B cell (primary cell): ENCODE measurements at regions not wholly inside any gene's neighbourhood (a gene's known extent, or its start where the extent isn't known, plus 50 kb on each side); places are given as distances from the start of the nearest gene placed in this dataset.

Source experiments
- ATAC-seq: fragments of 200-7000 bp; cut with Tn5 transposase; one replicate; pipeline ENCODE4 v1.10.0; 2021; ENCODE audit warnings: low read depth, mild to moderate bottlenecking, moderate number of reproducible peaks, moderate library complexity
- CTCF ChIA-PET: fragments of 350-600 bp; sonication (Branson Sonifier 250); formaldehyde crosslinking; loops from one replicate; lab custom pipeline; 2021; ENCODE audit warnings: antibody characterized with exemption, inconsistent platforms; lab: Charles Lee
- POLR2A ChIA-PET: fragments of 350-600 bp; sonication (Branson Sonifier 250); formaldehyde crosslinking; loops from one replicate; lab custom pipeline; 2021; ENCODE audit warnings: antibody characterized with exemption; lab: Charles Lee
- DNase-seq: peaks from one replicate; pipeline ENCODE4 v3.0.0; 2013
- H2AFZ ChIP-seq: 2 replicates; pipeline ENCODE4 v1.6.1; 2012; ENCODE audit warnings: mild to moderate bottlenecking, low read depth, low read length; ENCODE audit not compliant: insufficient read depth, poor library complexity, severe bottlenecking
- H3K27ac ChIP-seq, 2 donors: 1 replicate in 1 of 2; 2 replicates in 1 of 2; pipeline ENCODE4 v1.5.1; 2012 to 2013; ENCODE audit warnings: low read length in 2 of 2, mild to moderate bottlenecking in 2 of 2, moderate library complexity in 1 of 2
- H3K27me3 ChIP-seq, 4 experiments: fragments of 200-600 bp in 1 of 4; sonication (generic) in 1 of 4; replicated peaks in 1 of 4; 1 replicate in 2 of 4; 2 replicates in 2 of 4; pipeline versions ENCODE4 v1.6.1 to v1.7.0; 2013 to 2016; ENCODE audit warnings: low read length in 3 of 4, mild to moderate bottlenecking in 2 of 4, mixed read lengths in 1 of 4, moderate library complexity in 1 of 4; ENCODE audit not compliant: insufficient read depth in 4 of 4, control insufficient read depth in 3 of 4; ENCODE audit errors: control extremely low read depth in 1 of 4
- H3K36me3 ChIP-seq, 2 experiments: replicated peaks in 1 of 2; 1 replicate in 1 of 2; 2 replicates in 1 of 2; pipeline versions ENCODE4 v1.6.1 to v1.7.1; 2013; ENCODE audit warnings: low read length in 1 of 2; ENCODE audit not compliant: insufficient read depth in 2 of 2, control insufficient read depth in 1 of 2; ENCODE audit errors: control extremely low read depth in 1 of 2, extremely low read depth in 1 of 2
- H3K4me1 ChIP-seq, 2 donors: fragments of 200-600 bp in 1 of 2; sonication (generic) in 1 of 2; 1 replicate in 1 of 2; 2 replicates in 1 of 2; pipeline versions ENCODE4 v1.5.1 to v1.6.1; 2013 to 2017; ENCODE audit warnings: low read length in 2 of 2; ENCODE audit not compliant: control insufficient read depth in 2 of 2, insufficient read depth in 2 of 2
- H3K4me2 ChIP-seq: replicated peaks from 2 replicates; pipeline ENCODE3; 2012; ENCODE audit warnings: mild to moderate bottlenecking, low read depth, low read length; ENCODE audit not compliant: poor library complexity, severe bottlenecking
- H3K4me3 ChIP-seq, 5 experiments: fragments of 200-600 bp in 1 of 5; sonication (generic) in 1 of 5; 1 replicate in 3 of 5; 2 replicates in 2 of 5; pipeline versions ENCODE4 v1.5.1 to v1.7.0; 2011 to 2016; ENCODE audit warnings: low read length in 4 of 5, mild to moderate bottlenecking in 4 of 5, low read depth in 2 of 5, control low read depth in 1 of 5, moderate library complexity in 1 of 5; ENCODE audit not compliant: insufficient read depth in 1 of 5; ENCODE audit errors: control extremely low read depth in 1 of 5, extremely low read depth in 1 of 5
- H3K79me2 ChIP-seq: fragments of 200-600 bp; sonication (generic); one replicate; pipeline ENCODE4 v1.6.0; 2016; ENCODE audit warnings: low read length; ENCODE audit not compliant: control insufficient read depth, insufficient read depth
- H3K9ac ChIP-seq: fragments of 200-600 bp; sonication (generic); 2 replicates; pipeline ENCODE4 v1.6.1; 2017; ENCODE audit warnings: mild to moderate bottlenecking, low read length, moderate library complexity
- H3K9me3 ChIP-seq, 3 donors: one replicate each; pipeline versions ENCODE4 v1.6.1 to v1.7.1; 2013; ENCODE audit warnings: low read length in 2 of 3; ENCODE audit not compliant: control insufficient read depth in 2 of 3, insufficient read depth in 1 of 3; ENCODE audit errors: control extremely low read depth in 1 of 3
- H4K20me1 ChIP-seq: 2 replicates; pipeline ENCODE4 v1.6.0; 2012; ENCODE audit warnings: mild to moderate bottlenecking, low read length; ENCODE audit not compliant: insufficient read depth, control insufficient read depth, poor library complexity, severe bottlenecking
- H3K27ac Mint-ChIP-seq: one replicate; pipeline ENCODE4 v1.8.0; 2021; ENCODE audit warnings: mixed read lengths
- H3K27me3 Mint-ChIP-seq: one replicate; pipeline ENCODE4 v1.8.0; 2021; ENCODE audit warnings: mixed read lengths
- H3K4me1 Mint-ChIP-seq: one replicate; pipeline ENCODE4 v1.8.0; 2021; ENCODE audit warnings: mixed read lengths
- H3K4me3 Mint-ChIP-seq: one replicate; pipeline ENCODE4 v1.8.0; 2021; ENCODE audit warnings: mixed read lengths
- H3K9me3 Mint-ChIP-seq: one replicate; pipeline ENCODE4 v1.8.0; 2022; ENCODE audit warnings: mixed read lengths; ENCODE audit not compliant: insufficient read depth
- EZH2 ChIP-seq: IDR thresholded peaks from 2 replicates; pipeline ENCODE4 v1.6.1; 2012; ENCODE audit warnings: borderline replicate concordance, low read depth, mild to moderate bottlenecking, moderate library complexity, low read length; ENCODE audit not compliant: insufficient read depth, poor library complexity, severe bottlenecking
- WGBS: methylation state at CpG from one replicate; pipeline ENCODE4 v1.1.5; 2013; ENCODE audit warnings: missing lambda C conversion rate; ENCODE audit not compliant: insufficient coverage; 5-methylcytosine and 5-hydroxymethylcytosine counted together
- intact Hi-C: fragments of 100-400 bp; cut with micrococcal nuclease; formaldehyde crosslinking; loops from one replicate; pipeline ENCODE4 v1.10.0; 2022
- TF ChIP-seq, protein P1 (sequence below): fragments of 200-600 bp; IDR thresholded peaks from one replicate; pipeline ENCODE4 v1.8.0; 2022; ENCODE audit warnings: antibody characterized with exemption, mild to moderate bottlenecking

GRCh38 chr7:53684693-53685092, 649.3 kb downstream of the POM121L12 start:
- Histone ChIP-seq H3K4me1 (no peaks in the 10 kb centered on the region), H4K20me1 (no peaks in the 10 kb centered on the region), H3K27ac (no peak overlapping the region), H2AFZ (no peak overlapping the region), H3K9ac (no peak overlapping the region), H3K9me3 (no peaks in the 10 kb centered on the region), H3K27me3 (no peaks in the 10 kb centered on the region), H3K79me2 (no peaks in the 10 kb centered on the region), H3K36me3 (no peaks in the 10 kb centered on the region), H3K4me2 (no peak overlapping the region), H3K4me3 (no peak overlapping the region)
- ChIA-PET POLR2A (no interaction called here), CTCF (no interaction called here)
- no peaks in the 10 kb centered on the region for H3K4me1 Mint-ChIP-seq
- H3K27ac Mint-ChIP-seq = no peak overlapping the region
- intact Hi-C loops = no loop called here
- ATAC-seq (no peak), DNase-seq (no peak)
- H3K4me3 Mint-ChIP-seq = no peak overlapping the region
- WGBS = no CpG with 5 or more reads among the region's 3 CpGs
- H3K9me3 Mint-ChIP-seq = peaks cover 5% of the 10 kb centered on the region
- no peak for TF ChIP-seq EZH2
- TF ChIP-seq, protein P1, sequence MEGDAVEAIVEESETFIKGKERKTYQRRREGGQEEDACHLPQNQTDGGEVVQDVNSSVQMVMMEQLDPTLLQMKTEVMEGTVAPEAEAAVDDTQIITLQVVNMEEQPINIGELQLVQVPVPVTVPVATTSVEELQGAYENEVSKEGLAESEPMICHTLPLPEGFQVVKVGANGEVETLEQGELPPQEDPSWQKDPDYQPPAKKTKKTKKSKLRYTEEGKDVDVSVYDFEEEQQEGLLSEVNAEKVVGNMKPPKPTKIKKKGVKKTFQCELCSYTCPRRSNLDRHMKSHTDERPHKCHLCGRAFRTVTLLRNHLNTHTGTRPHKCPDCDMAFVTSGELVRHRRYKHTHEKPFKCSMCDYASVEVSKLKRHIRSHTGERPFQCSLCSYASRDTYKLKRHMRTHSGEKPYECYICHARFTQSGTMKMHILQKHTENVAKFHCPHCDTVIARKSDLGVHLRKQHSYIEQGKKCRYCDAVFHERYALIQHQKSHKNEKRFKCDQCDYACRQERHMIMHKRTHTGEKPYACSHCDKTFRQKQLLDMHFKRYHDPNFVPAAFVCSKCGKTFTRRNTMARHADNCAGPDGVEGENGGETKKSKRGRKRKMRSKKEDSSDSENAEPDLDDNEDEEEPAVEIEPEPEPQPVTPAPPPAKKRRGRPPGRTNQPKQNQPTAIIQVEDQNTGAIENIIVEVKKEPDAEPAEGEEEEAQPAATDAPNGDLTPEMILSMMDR = no peak
- no peaks in the 10 kb centered on the region for H3K27me3 Mint-ChIP-seq

- ChIA-PET CTCF (no interaction called here), POLR2A (no interaction called here)
- Histone ChIP-seq H3K4me2 (no peak overlapping the region), H3K27me3 (no peaks in the 10 kb centered on the region), H3K9ac (no peak overlapping the region), H3K27ac (no peak overlapping the region), H3K79me2 (no peaks in the 10 kb centered on the region), H3K9me3 (peaks cover 0 to 4% (median 0%) of the 10 kb centered on the region in 3 donors), H3K4me1 (no peaks in the 10 kb centered on the region), H3K4me3 (no peak overlapping the region), H4K20me1 (no peaks in the 10 kb centered on the region), H3K36me3 (no peaks in the 10 kb centered on the region), H2AFZ (no peak overlapping the region)
- ATAC-seq (no peak), DNase-seq (no peak)
- Mint-ChIP-seq H3K9me3 (peaks cover 9% of the 10 kb centered on the region), H3K4me1 (no peaks in the 10 kb centered on the region), H3K4me3 (no peak overlapping the region), H3K27me3 (no peaks in the 10 kb centered on the region), H3K27ac (no peak overlapping the region)
- 90% methylated on average over 1 of the region's 2 CpGs for WGBS
- intact Hi-C loops = no loop called here
- TF ChIP-seq, protein P1 = no peak
- no peak for TF ChIP-seq EZH2
Measured at GRCh38 chr7:53690411-53690810, 655.0 kb downstream of the POM121L12 start.
